ENCODE measurements at regions not wholly inside any gene's neighbourhood (a gene's known extent, or its start where the extent isn't known, plus 50 kb on each side); places are given as distances from the start of the nearest gene placed in this dataset.

DNA sequence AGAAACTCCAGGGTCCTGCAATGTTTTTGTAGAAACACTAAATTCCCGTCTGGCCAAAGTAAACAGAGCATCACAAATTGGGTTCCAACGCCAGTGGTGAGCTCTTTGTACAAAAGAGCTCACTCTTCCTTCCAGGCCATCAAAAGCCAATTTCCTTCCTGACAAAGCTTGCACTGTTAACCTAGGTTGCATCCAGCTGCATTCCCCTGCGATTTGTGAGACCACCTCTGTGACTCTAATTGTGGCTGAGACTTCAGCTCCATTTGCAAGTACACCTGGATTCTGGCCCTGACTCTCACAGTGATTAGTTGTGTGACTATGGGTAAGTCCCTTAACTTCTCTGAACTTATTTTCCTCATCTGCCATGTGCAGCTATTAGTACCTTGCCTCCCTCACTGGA is 212.5 kb upstream of the CXorf66 start:
- Mint-ChIP-seq H3K9me3 (peaks cover 0 to 4% (median 0%) of the 10 kb centered on the region in 7 donors), H3K4me3 (no peak overlapping the region), H3K4me1 (no peaks in the 10 kb centered on the region), H3K27ac (no peak overlapping the region), H3K27me3 (ENCODE audit: low read depth in 3 of 3) (no peaks in the 10 kb centered on the region), H3K36me3 (no peaks in the 10 kb centered on the region)
- no peak overlapping the region for H3K9ac ChIP-seq (ENCODE audit: insufficient read depth, low read length, poor library complexity, severe bottlenecking)
- H3K27me3 ChIP-seq (ENCODE audit: control insufficient read depth in 2 of 2, insufficient read depth in 2 of 2, low read length in 2 of 2): no peaks in the 10 kb centered on the region
- no peak overlapping the region for H3K27ac ChIP-seq (ENCODE audit: low read depth in 1 of 2, low read length in 2 of 2)
- H3K9me3 ChIP-seq (replicated peaks in 1 of 2; ENCODE audit: control insufficient read depth in 1 of 2, insufficient read depth in 1 of 2, low read length in 2 of 2): no peaks in the 10 kb centered on the region
- no peaks in the 10 kb centered on the region for H3K4me1 ChIP-seq (ENCODE audit: control insufficient read depth in 1 of 2, insufficient read depth in 2 of 2, low read length in 2 of 2)
- H4K20me1 ChIP-seq (ENCODE audit: insufficient read depth, low read length): no peaks in the 10 kb centered on the region
- H3K4me3 ChIP-seq (replicated peaks in 1 of 3; ENCODE audit: low read depth in 2 of 3, low read length in 3 of 3): no peak overlapping the region
- no peak overlapping the region for H3K4me2 ChIP-seq (replicated peaks; ENCODE audit: extremely low read depth, low read length, poor library complexity, severe bottlenecking)
- no peaks in the 10 kb centered on the region for H3K79me2 ChIP-seq (ENCODE audit: insufficient read depth, low read length)
- intact Hi-C loops (cut with micrococcal nuclease): no loop called here
- no peak overlapping the region for H2AFZ ChIP-seq (ENCODE audit: insufficient read depth, low read depth, low read length, poor library complexity, severe bottlenecking)
- no CpG with 5 or more reads among the region's 3 CpGs for WGBS (ENCODE audit: insufficient coverage)
- DNase-seq: no peak
- TF ChIP-seq, protein P1, sequence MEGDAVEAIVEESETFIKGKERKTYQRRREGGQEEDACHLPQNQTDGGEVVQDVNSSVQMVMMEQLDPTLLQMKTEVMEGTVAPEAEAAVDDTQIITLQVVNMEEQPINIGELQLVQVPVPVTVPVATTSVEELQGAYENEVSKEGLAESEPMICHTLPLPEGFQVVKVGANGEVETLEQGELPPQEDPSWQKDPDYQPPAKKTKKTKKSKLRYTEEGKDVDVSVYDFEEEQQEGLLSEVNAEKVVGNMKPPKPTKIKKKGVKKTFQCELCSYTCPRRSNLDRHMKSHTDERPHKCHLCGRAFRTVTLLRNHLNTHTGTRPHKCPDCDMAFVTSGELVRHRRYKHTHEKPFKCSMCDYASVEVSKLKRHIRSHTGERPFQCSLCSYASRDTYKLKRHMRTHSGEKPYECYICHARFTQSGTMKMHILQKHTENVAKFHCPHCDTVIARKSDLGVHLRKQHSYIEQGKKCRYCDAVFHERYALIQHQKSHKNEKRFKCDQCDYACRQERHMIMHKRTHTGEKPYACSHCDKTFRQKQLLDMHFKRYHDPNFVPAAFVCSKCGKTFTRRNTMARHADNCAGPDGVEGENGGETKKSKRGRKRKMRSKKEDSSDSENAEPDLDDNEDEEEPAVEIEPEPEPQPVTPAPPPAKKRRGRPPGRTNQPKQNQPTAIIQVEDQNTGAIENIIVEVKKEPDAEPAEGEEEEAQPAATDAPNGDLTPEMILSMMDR (IDR thresholded peaks at IDR 0.05): no peak
- no peaks in the 10 kb centered on the region for H3K36me3 ChIP-seq (replicated peaks in 1 of 2; ENCODE audit: control insufficient read depth in 1 of 2, insufficient read depth in 2 of 2, low read length in 2 of 2)

DNA sequence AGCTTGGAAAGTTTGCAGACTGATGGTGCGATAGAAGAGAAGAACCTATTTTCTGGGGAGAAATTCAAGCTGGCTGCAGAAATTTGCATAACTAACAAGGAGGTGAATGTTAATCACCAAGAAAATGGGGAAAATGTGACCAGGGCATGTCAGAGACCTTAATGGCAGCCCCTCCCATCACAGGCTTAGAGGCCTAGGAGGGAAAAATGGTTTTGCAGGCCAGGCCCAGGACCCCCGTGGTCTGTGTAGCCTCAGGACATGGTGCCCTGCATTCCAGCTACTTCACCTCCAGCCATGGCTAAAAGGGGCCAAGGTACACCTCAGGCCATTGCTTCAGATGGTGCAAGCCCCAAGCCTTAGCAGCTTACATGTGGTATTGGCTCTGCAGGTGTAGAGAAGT is 207.1 kb upstream of the CXorf66 start:
- no peak overlapping the region for H3K27ac Mint-ChIP-seq
- H4K20me1 ChIP-seq (ENCODE audit: insufficient read depth, low read length): no peaks in the 10 kb centered on the region
- WGBS (ENCODE audit: insufficient coverage): no CpG with 5 or more reads among the region's 2 CpGs
- H3K9me3 Mint-ChIP-seq: peaks cover 0 to 16% (median 3%) of the 10 kb centered on the region in 7 donors
- H3K4me1 ChIP-seq (ENCODE audit: control insufficient read depth in 1 of 2, insufficient read depth in 2 of 2, low read length in 2 of 2): no peaks in the 10 kb centered on the region
- no peak for DNase-seq
- H3K4me3 Mint-ChIP-seq: no peak overlapping the region
- H3K4me1 Mint-ChIP-seq: no peaks in the 10 kb centered on the region
- peaks cover 0 to 2% (median 0%) of the 10 kb centered on the region in 3 donors for H3K27me3 Mint-ChIP-seq (ENCODE audit: low read depth in 3 of 3)
- H3K27me3 ChIP-seq (ENCODE audit: control insufficient read depth in 2 of 2, insufficient read depth in 2 of 2, low read length in 2 of 2): no peaks in the 10 kb centered on the region
- H2AFZ ChIP-seq (ENCODE audit: insufficient read depth, low read depth, low read length, poor library complexity, severe bottlenecking): no peak overlapping the region
- H3K27ac ChIP-seq (ENCODE audit: low read depth in 1 of 2, low read length in 2 of 2): no peak overlapping the region
- intact Hi-C loops (cut with micrococcal nuclease): no loop called here
- no peaks in the 10 kb centered on the region for H3K9me3 ChIP-seq (replicated peaks in 1 of 2; ENCODE audit: control insufficient read depth in 1 of 2, insufficient read depth in 1 of 2, low read length in 2 of 2)
- H3K79me2 ChIP-seq (ENCODE audit: insufficient read depth, low read length): no peaks in the 10 kb centered on the region
- no peaks in the 10 kb centered on the region for H3K36me3 Mint-ChIP-seq
- no peaks in the 10 kb centered on the region for H3K36me3 ChIP-seq (replicated peaks in 1 of 2; ENCODE audit: control insufficient read depth in 1 of 2, insufficient read depth in 2 of 2, low read length in 2 of 2)
- no peak overlapping the region for H3K9ac ChIP-seq (ENCODE audit: insufficient read depth, low read length, poor library complexity, severe bottlenecking)
- no peak overlapping the region for H3K4me2 ChIP-seq (replicated peaks; ENCODE audit: extremely low read depth, low read length, poor library complexity, severe bottlenecking)
- TF ChIP-seq, protein P1 (IDR thresholded peaks at IDR 0.05): no peak
- no peak overlapping the region for H3K4me3 ChIP-seq (replicated peaks in 1 of 3; ENCODE audit: low read depth in 2 of 3, low read length in 3 of 3)

Data from CD14-positive monocyte (primary cell).